OCI-LY7 (cell line): ENCODE measurements at regions not wholly inside any gene's neighbourhood (a gene's known extent, or its start where the extent isn't known, plus 50 kb on each side); places are given as distances from the start of the nearest gene placed in this dataset.

Experiments
- EZH2phosphoT487 ChIP-seq: fragments of 200-600 bp; sonication (generic); IDR thresholded peaks from 2 replicates; pipeline ENCODE4 v1.6.1; 2018; ENCODE audit warnings: low read depth, borderline replicate concordance, mild to moderate bottlenecking, mixed run types, antibody characterized with exemption, low read length, moderate library complexity, mixed read lengths
- TF ChIP-seq, protein P1 (sequence below): fragments of 200-600 bp; sonication (generic); conservative IDR thresholded peaks from 2 replicates; pipeline ENCODE4 v1.5.1; 2014; ENCODE audit warnings: mild to moderate bottlenecking, antibody characterized with exemption, low read length, moderate library complexity, mixed read lengths

DNA sequence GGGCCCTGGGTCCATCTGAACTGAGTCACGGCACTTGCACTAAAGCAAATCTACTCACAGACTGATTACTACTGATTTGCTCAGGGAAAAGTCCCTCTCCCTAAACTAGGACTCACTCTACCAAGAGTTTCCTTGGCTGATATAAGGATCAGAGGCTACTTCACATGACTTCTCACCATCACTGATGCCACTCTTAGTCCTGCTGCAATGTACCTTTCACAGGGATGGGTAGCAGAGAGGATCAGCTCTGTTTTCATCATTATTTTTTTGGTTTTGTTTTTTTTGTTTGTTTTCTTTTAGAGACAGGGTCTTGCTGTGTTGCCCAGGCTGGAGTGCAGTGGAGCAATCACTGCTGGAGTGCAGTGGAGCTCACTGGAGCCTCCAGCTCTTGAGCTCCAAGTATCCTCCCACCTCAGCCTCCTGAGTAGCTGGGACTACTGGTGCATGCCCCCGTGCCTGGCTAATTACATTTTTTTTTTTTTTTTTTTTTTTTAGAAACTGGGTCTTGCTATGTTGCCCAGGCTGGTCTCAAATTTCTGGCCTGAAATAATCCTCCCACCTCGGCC, 200.6 kb downstream of the JCAD start:
- TF ChIP-seq, protein P1, sequence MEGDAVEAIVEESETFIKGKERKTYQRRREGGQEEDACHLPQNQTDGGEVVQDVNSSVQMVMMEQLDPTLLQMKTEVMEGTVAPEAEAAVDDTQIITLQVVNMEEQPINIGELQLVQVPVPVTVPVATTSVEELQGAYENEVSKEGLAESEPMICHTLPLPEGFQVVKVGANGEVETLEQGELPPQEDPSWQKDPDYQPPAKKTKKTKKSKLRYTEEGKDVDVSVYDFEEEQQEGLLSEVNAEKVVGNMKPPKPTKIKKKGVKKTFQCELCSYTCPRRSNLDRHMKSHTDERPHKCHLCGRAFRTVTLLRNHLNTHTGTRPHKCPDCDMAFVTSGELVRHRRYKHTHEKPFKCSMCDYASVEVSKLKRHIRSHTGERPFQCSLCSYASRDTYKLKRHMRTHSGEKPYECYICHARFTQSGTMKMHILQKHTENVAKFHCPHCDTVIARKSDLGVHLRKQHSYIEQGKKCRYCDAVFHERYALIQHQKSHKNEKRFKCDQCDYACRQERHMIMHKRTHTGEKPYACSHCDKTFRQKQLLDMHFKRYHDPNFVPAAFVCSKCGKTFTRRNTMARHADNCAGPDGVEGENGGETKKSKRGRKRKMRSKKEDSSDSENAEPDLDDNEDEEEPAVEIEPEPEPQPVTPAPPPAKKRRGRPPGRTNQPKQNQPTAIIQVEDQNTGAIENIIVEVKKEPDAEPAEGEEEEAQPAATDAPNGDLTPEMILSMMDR = no peak
- TF ChIP-seq EZH2phosphoT487 = no peak
